DMS153 (cell line): ENCODE measurements at regions not wholly inside any gene's neighbourhood (a gene's known extent, or its start where the extent isn't known, plus 50 kb on each side); places are given as distances from the start of the nearest gene placed in this dataset.

Experiments
- DNase-seq: peaks from one replicate; lab custom pipeline; 2025; lab: John Stamatoyannopoulos, UW

- no peak for DNase-seq
Observed at GRCh38 chr5:125834438-125835115, 588.6 kb upstream of the GRAMD2B start.

- no peak for DNase-seq
Observed at GRCh38 chr5:125835293-125836172, 587.7 kb upstream of the GRAMD2B start.

- no peak for DNase-seq
Observed at GRCh38 chr5:125836256-125836655, 587.0 kb upstream of the GRAMD2B start.

- no peak for DNase-seq
Observed at GRCh38 chr5:125837866-125838265, 585.3 kb upstream of the GRAMD2B start.

- no peak for DNase-seq
Observed at GRCh38 chr5:125847561-125847960, 575.6 kb upstream of the GRAMD2B start.

- no peak for DNase-seq
Observed at GRCh38 chr5:125848751-125849150, 574.5 kb upstream of the GRAMD2B start.

GRCh38 chr5:125856949-125857348 is 566.3 kb upstream of the GRAMD2B start:
- no peak for DNase-seq

- no peak for DNase-seq
Observed at GRCh38 chr5:125863579-125863978, 559.6 kb upstream of the GRAMD2B start.

GRCh38 chr5:125865166-125865815 is 557.9 kb upstream of the GRAMD2B start:
- DNase-seq: no peak

- DNase-seq: no peak
Observed at GRCh38 chr5:125868036-125868435, 555.2 kb upstream of the GRAMD2B start.

- DNase-seq: no peak
Observed at GRCh38 chr5:125870256-125870655, 553.0 kb upstream of the GRAMD2B start.

- DNase-seq: no peak
Observed at GRCh38 chr5:125874057-125874456, 549.2 kb upstream of the GRAMD2B start.

GRCh38 chr5:125874717-125875116 is 548.5 kb upstream of the GRAMD2B start:
- no peak for DNase-seq

GRCh38 chr5:125877248-125877647 is 546.0 kb upstream of the GRAMD2B start:
- no peak for DNase-seq

- no peak for DNase-seq
Observed at GRCh38 chr5:125882061-125882460, 541.1 kb upstream of the GRAMD2B start.

- DNase-seq: no peak
Observed at GRCh38 chr5:125883223-125883622, 540.0 kb upstream of the GRAMD2B start.

GRCh38 chr5:125888358-125888757 is 534.9 kb upstream of the GRAMD2B start:
- DNase-seq: no peak

GRCh38 chr5:125890511-125890931 is 532.7 kb upstream of the GRAMD2B start:
- no peak for DNase-seq

GRCh38 chr5:125891061-125891725 is 532.0 kb upstream of the GRAMD2B start:
- no peak for DNase-seq

- no peak for DNase-seq
Observed at GRCh38 chr5:125894383-125894782, 528.8 kb upstream of the GRAMD2B start.

GRCh38 chr5:125896368-125896767 is 526.8 kb upstream of the GRAMD2B start:
- no peak for DNase-seq

GRCh38 chr5:125897089-125897488 is 526.1 kb upstream of the GRAMD2B start:
- DNase-seq: no peak
